Skeletal muscle cell (primary cell): ENCODE measurements at regions not wholly inside any gene's neighbourhood (a gene's known extent, or its start where the extent isn't known, plus 50 kb on each side); places are given as distances from the start of the nearest gene placed in this dataset.
"Not testable (repeated sequence)": the region's sequence is repeated elsewhere in the genome, so short reads cannot be mapped to it uniquely, and the experiment has no call there.

ENCODE experiments used
- DNase-seq: peaks from one replicate; pipeline ENCODE4 v3.0.0-alpha.2; 2010; ENCODE audit warnings: low read depth
- H3K4me3 ChIP-seq: 2 replicates; pipeline ENCODE4 v1.5.1; 2011; ENCODE audit warnings: low read depth, mild to moderate bottlenecking, control low read depth, low read length, moderate library complexity

- H3K4me3 ChIP-seq, result no peak overlapping the region
- DNase-seq, result no peak
Measured at GRCh38 chr10:21413268-21413667, 112.2 kb downstream of the SKIDA1 start.

- DNase-seq, result no peak
- H3K4me3 ChIP-seq, result no peak overlapping the region
Measured at GRCh38 chr10:21406595-21407193, 118.8 kb downstream of the SKIDA1 start.

GRCh38 chr10:21405981-21406380 lies 119.5 kb downstream of the SKIDA1 start:
- H3K4me3 ChIP-seq, result no peak overlapping the region
- DNase-seq, result no peak

- H3K4me3 ChIP-seq, result no peak overlapping the region
Measured at GRCh38 chr10:21403256-21404015, 122.0 kb downstream of the SKIDA1 start.

GRCh38 chr10:21402606-21403083 lies 122.8 kb downstream of the SKIDA1 start:
- DNase-seq, result peak; percentile 60
- no peak overlapping the region for H3K4me3 ChIP-seq

More at GRCh38 chr10:21403256-21404015, 122.0 kb downstream of the SKIDA1 start:
- DNase-seq, result no peak

- H3K4me3 ChIP-seq, result no peak overlapping the region
- no peak for DNase-seq
Measured at GRCh38 chr10:21401196-21401595, 124.3 kb downstream of the SKIDA1 start.

GRCh38 chr10:21399392-21400035 lies 126.0 kb downstream of the SKIDA1 start:
- no peak overlapping the region for H3K4me3 ChIP-seq
- DNase-seq, result peak; percentile 96

- DNase-seq, result no peak
- no peak overlapping the region for H3K4me3 ChIP-seq
Measured at GRCh38 chr10:21398563-21399231, 126.8 kb downstream of the SKIDA1 start.

- DNase-seq, result no peak
- no peak overlapping the region for H3K4me3 ChIP-seq
Measured at GRCh38 chr10:21396889-21397288, 128.6 kb downstream of the SKIDA1 start.

- no peak for DNase-seq
Measured at GRCh38 chr10:21393931-21394330, 131.6 kb downstream of the SKIDA1 start.

GRCh38 chr10:21388589-21388988 lies 136.9 kb downstream of the SKIDA1 start:
- no peak for DNase-seq
- no peak overlapping the region for H3K4me3 ChIP-seq

More at GRCh38 chr10:21393931-21394330, 131.6 kb downstream of the SKIDA1 start:
- H3K4me3 ChIP-seq, result no peak overlapping the region

- H3K4me3 ChIP-seq, result no peak overlapping the region
- DNase-seq, result no peak
Measured at GRCh38 chr10:21387868-21388267, 137.6 kb downstream of the SKIDA1 start.

GRCh38 chr10:21385996-21386585 lies 139.4 kb downstream of the SKIDA1 start:
- no peak for DNase-seq
- H3K4me3 ChIP-seq, result no peak overlapping the region

- DNase-seq, result no peak
- no peak overlapping the region for H3K4me3 ChIP-seq
Measured at GRCh38 chr10:21385536-21385935, 139.9 kb downstream of the SKIDA1 start.

GRCh38 chr10:21379143-21379542 lies 146.3 kb downstream of the SKIDA1 start:
- no peak overlapping the region for H3K4me3 ChIP-seq

GRCh38 chr10:21375274-21375673 lies 150.2 kb downstream of the SKIDA1 start:
- not testable (repeated sequence) for DNase-seq

More at GRCh38 chr10:21379143-21379542, 146.3 kb downstream of the SKIDA1 start:
- no peak for DNase-seq

GRCh38 chr10:21373881-21374280 lies 151.6 kb downstream of the SKIDA1 start:
- not testable (repeated sequence) for H3K4me3 ChIP-seq, DNase-seq

More at GRCh38 chr10:21375274-21375673, 150.2 kb downstream of the SKIDA1 start:
- H3K4me3 ChIP-seq, result not testable (repeated sequence)

- H3K4me3 ChIP-seq, result no peak overlapping the region
- DNase-seq, result peak; percentile 84
Measured at GRCh38 chr10:21372651-21373410, 152.7 kb downstream of the SKIDA1 start.

- H3K4me3 ChIP-seq, result no peak overlapping the region
- no peak for DNase-seq
Measured at GRCh38 chr10:21369697-21370096, 155.8 kb downstream of the SKIDA1 start.
